ENCODE measurements at regions not wholly inside any gene's neighbourhood (a gene's known extent, or its start where the extent isn't known, plus 50 kb on each side); places are given as distances from the start of the nearest gene placed in this dataset.

DNA sequence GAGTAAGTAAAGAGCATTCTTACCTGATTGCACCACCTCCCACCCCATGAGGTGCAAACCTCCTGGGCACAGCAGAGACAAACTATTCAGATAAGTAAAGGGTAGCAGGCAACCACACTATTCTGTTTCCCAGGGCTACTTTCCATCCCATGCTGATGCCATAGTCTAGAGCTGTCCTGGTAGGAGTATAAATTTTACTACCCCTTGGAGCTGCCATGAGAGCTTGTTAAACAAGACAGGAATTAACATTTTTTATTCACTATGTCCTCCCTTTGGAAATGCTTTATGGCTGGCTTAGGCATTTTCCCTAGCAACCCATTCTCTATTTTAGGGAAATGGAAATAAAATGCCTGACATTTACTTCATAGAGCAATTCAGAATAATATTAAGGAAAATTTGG is 324.6 kb upstream of the USP25 start:
- DNase-seq: no peak

DNA sequence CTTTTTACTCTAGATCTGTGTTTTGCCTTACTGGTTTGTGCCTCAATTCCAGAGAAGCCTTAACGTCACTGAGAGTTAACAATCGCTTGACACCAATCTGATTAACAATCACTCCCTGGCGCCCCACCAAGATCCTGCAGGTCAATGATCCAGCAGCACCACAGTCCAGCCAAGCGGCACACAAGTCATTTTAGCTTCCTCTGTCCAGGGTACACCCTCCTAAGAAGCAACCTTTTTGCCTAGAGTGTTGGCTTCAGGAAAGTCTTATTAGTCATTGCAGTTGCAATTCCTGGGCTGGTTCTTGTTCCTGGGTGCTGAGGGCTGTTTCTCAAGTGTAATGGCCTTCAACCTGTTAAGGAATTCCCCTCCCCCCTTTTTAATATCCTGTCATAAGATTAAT is 323.0 kb upstream of the USP25 start:
- no peak for DNase-seq

DNA sequence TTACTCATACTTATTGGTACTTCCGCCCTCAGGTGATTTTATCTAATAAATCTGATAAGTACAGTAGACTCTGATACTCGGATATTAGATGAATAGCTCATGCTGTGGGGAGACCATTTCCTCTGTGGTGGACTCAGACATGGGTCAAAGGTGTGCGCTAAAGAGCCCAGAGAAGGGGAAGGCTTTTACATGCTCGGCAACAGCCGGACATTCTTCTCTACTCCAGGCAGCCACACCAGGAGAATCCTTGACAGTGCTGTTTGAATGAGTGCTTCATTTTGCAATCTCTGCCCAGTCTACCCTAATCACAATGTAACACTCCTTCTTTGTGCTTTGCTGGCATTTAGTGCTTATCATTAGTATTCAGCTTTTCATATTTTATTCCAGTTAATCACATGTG is 322.2 kb upstream of the USP25 start:
- no peak for DNase-seq

DNA sequence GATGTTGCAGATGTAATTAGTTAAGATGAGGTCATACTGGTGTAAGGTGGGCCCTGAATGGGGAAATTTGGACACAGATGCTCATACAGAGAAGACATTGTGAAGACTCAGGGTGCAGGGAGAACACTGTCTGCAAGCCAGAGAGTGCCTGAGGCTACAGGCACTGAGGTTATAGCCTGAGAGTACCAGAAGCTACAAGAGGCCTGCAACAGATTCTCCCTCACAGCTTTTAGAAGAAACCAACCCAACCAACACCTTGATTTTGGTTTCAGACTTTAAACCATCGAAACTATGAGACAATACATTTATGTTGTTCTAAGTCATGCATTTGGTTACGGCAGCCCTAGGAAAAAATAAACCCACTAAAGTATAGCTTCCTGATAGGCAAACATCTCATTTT is 321.7 kb upstream of the USP25 start:
- no peak for DNase-seq

DNA sequence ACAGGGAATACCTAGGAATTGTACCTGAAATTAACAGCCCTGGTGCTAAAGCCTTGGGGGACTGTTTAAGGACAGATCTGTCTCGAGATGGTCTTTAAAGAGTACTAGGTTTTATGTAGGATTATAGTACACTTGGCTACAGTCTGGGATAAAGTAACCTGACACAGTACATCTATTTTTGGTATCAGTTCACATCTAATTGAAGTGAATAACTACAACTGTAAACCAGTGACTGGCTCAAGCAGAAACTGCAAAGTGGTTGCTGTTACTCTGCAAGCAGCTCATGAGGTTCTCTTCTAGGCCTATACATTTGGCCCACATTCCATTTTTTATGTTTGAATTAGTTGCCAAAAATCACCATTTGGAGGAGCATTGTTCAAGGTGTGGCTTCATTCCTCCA is 320.8 kb upstream of the USP25 start:
- no peak for DNase-seq

DNA sequence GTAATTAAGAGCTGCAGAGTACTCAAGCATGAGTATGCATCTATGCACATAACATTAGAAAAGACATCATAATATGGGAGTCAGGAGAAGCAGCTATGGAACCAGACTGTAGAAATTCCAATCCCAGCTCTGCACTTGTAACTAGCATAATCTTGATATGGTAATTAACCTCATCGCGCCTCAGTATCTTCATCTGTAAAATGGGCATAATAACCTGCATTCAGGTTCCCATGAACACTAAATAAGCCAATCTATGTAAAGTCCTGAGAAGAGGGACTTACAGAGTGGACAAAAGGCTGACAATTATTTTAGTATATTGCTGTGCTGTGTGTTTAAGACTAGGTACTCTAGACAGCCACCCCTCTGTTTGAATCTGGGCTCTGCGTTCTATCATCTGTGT is 318.9 kb upstream of the USP25 start:
- no peak for DNase-seq

DNA sequence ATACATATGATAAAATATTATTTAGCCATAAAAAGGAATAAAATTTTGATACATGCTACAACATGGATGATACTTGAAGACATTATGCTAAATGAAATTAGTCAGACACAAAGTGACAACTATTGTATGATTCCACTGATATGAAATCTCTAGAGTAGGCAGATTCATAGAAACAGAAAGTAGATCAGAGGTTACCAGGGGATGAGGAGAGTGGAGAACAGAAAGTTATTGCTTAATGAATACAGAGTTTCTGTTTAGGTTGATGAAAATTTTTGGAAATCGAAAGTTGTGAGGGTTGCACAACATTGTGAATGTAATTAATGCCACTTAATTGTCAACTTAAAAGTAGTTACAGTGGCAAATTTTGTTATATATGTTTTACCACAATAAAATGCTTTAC is 315.7 kb upstream of the USP25 start:
- no peak for DNase-seq

DNA sequence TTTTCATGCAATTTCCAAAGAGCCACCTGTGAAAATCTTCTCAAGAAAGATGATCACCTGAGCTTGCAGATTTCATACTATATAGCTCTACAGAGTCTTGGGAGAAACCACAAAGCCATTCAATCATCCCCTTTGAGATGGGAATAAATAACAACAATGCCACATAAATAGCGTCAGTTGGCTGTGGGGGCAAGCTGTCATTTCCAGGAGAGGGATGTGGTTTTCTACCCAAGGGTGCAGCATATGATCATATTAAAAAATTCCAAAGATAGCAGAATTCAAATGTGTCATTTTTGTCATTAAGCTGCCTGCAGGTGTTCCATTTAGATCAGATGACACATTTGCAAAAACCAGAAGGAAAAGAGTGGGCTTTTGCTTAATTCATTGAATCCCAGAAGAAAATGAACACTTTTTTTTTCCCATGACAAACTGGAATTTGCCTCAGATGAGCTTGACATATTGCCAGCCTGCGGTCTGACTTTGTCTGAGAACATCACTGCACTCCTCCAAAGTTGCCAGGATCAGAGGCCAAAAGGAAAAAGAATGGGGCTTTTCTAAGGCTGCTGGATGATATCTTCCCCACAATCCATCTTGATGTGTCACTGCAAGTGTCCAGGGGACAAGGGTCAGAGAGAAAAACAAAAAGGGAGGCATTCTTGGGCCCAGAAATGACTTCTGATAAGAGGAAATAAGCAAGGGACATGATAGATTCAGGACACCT is 314.1 kb upstream of the USP25 start:
- no peak for DNase-seq

DNA sequence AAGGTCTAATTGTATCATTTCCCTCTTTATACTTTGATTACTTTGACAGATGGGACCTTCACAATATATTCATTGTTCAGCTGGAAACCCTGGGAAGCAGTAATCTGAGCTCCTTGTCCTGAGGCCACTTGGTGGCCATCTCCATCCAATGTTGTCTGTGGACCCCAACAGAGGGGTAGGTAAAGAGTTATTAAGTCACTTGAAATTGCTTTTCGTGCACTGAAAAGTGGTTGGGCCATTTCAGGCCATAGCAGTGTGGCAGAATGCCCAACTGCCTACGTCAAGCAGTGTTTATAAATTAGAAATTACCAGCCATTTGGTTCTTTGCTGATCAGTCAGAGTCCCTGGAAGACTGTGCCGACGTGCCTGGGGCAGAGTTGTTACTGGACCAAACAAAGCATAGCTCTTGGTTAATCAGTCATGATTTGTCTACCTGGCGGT is 308.3 kb upstream of the USP25 start:
- DNase-seq: no peak

DNA sequence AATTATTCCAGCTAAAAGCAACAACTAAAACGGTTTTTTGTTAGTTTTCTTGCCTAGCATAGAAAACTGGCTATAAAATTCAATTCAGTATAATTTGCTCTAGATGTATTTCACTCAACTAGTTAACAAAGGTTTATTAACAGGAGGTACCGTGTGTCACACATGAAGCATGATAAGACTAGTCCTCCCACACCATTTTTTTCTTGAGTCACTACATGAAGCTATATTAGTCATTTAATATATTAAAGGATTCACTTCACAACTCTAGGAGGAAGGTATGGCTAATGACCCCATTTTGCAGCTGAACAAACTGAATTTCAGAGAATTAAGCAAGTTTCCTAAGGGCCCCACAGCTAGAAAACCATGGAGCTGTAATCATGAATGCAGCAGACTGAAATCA is 307.8 kb upstream of the USP25 start:
- no peak for DNase-seq

DNA sequence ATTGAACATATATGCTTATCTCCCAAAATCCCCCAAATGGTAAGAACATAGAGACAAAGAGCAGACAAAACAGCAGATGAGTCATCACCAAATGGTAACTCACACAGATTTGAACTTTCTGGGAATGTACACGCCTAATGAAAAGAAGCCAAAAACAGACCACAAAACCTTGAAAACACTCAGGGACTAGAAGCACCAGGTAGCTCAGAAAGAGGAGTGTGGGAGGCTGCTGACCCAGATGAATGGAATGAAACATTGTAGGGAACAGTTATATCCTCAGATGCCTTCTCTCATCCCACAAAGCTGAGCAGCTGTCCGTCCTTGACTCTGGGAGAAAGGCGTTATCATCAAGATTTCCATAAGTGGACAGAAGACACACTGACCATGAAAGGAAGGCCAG is 307.0 kb upstream of the USP25 start:
- DNase-seq: no peak

DNA sequence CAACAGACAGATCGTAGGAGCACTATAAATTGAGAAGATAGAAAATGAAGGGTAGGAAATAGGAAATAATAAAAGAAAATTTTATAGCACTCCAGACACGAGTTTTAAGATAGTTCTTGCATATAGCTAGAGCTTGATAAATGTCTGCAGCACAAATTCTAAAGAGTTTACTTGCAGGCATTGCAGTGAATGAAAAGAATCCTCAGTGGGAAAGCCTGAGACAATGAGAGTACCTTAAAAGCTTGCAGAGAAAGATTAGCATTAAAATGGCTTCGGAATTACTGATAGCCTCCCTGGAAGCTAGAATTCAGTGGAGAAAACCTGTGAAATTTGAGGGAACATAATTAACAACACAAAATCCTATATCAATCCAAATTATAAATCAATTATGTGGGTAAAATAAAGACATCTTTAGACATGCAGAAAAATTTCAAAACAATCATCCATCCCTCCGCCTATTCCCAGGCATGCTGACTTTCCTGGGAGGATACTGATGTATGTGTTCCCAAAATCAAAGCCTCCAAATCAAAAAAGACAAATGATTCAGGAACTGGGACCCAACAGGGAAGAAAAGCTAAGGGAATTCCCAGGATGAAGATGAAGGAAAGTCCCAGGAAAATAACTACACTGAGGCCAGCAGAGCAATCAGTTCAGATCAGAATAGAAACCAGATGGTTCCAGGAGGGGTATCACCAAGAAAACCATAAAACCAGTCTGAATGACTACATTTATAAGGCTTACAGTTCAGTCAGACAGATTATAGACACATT is 305.9 kb upstream of the USP25 start:
- no peak for DNase-seq

DNA sequence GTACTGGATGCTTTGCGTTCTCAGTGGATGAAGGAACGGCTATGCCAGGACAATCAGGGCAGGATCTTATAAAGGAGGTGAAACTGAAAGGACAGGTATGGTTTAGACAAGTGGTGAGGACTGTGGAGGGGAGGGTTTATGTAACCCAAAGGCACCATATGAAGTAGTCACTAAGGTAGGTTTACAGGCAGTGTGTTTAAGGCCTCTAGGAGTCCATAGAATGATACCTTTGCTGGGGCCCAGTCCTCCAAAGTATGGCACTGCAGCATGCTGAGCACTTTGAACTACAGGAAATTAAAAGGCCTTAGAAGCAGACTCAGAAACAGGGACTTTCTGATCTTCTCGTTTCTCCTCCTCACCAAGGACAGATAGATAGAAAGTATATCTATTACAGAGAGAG is 304.7 kb upstream of the USP25 start:
- no peak for DNase-seq

DNA sequence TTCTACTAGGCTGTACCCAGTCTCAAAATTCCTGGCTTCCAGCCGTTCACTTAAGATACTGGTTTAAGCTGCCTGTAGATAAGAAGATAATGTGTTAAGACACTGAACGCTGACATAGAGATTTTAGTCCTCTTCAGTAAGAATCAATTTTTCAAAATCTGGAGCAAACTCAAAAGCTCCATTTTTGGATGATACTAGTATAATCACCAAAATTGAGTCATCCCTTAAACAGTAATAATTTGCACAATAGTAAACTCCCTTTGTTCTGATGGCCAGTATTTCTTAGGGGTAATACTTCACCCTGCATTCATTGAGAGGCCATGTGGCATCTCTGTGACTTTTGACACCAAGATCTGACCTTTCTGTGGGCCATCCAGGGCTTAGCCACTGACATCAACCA is 299.8 kb upstream of the USP25 start:
- no peak for DNase-seq

DNA sequence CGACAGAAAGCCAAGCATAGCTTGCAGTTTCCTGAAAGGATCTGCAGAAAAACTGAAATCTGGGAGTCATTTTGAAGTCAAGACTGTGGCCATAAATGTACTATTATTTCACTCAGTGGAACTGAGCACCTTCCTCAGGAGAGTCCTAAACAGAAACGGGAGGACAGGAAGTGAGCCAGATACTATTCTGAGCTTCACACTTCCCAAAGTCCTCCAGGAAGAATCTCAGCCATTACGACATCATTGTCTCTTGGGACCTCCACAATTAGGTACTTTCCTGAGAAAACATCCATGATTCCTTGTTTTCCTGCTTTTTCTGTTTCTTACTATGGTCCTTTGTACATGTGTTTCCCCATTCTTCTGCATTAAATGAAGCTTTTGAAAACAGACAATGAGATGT is 299.2 kb upstream of the USP25 start:
- no peak for DNase-seq

DNA sequence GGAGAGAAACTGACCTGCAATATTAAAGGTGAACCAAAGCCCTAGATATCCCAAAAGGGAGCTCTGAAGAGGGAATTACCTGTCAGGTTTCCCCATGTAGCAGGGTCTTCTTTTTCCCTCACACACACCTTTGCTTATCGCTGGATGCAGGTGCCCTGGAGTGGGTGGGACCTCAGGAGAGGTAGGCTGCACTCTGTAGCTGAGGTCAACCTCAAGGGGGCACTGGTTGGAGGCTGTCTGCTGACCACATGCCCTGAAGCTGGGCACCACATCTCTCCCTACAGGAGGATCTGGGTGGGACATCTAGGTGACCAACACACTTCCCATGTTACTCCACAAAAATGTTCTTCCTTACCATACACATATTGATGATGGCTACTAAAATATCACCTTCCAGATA is 298.7 kb upstream of the USP25 start:
- no peak for DNase-seq

DNA sequence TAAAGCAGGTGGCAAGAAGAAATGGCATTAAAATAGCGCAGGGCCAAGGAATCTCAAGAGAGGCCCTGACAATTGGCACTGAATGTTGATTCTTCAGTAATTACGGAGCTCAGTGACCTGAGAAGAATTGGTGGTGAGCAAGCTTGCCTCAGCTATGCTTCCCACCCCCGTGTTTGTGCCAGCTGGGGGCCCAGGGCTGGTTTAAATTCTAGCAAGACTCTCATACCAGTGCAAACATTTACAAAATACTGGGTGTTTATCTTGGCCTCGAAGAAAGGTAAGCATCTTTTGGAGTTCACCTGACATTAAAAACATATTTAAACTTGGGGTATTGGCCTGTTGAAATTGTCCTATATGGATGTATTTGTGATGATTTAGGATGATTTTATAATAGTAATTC is 296.7 kb upstream of the USP25 start:
- no peak for DNase-seq

DNA sequence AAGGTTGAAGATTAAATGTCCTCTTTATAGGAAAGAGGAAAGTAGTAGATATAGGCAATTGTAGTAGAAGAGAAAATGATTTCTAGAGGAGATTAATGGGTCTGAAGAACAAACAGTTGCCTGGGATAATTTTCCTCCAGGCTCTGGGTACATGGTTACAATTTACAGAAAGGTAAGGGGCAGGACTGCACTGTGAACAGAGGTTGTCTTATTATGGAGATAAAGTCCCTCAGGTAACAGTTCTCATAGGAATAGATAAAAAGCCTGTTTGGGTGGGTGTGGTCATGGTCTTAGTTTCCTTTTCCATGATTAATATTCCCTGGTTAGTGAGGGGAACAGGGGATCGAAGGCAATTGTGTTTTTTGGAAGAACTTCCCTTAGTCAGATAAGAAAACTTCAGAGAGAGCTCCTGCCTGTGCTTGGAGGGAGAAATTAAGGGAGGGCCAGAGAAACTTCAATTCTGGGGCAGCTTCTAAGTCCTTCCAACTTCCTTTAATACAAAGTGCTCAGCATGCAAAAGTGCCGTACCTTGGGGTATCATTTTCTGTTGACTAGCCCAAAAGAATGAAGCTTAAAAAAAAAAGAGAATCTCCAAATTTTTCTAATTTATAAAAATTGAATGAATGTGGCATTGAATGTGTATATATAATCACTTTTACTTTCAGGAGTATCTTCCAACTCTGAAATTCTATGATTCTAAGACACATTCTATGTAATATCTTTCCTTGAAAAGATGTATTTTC is 295.4 kb upstream of the USP25 start:
- no peak for DNase-seq

DNA sequence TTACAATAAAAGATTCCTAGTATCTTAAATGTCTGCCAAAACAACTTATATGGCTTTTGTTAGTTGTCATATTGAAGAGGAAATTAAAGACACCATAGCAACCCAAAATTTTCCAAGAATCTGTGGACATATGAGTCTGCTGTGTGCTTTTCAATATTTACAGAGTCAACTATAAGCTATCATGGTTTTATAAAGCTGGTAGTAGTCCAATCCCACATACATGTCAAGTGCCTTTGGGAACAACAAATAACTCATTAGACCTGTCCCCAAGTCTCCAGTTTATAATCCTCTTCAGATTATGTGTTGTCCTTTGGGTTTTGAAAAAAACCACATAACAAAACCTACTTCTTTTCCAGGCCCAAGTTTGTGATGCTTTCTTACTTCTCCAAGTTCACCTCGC is 293.8 kb upstream of the USP25 start:
- no peak for DNase-seq

DNA sequence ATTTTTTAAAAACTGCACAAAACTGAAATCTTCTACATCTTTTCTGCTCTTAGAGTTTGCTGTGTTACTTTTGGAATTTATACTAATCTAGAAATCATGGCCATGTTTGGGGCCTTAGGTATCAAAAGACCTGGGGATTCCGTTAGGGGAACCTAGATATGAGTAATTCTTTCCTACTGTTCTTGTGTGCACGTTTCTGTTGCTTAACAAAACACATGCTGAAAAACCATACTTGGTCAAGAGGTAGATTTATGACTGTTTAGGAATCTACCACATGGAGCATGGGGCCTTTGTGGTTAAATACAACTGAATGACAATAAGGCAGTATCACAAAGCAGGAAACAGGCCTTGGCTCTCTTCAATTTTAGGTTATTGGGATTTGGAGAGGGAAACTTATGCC is 291.9 kb upstream of the USP25 start:
- no peak for DNase-seq

DNA sequence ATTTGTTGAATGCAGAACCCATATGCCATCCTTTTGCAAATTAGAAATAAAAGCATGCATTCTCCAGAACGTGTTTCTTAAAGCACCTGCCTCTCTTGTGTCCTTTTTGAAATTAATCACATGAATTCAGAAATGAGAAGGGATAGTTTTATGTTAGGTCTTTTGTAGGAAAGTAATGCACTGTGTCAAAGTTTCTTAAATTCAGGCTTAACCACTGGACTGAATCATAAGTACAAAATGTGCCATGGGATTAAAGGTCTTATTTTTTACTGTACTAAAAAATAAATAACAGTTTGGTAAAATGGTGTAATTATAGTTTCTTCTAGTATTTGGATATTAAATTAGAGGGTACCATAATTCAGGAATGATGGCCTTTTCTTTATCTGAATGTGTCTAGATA is 290.1 kb upstream of the USP25 start:
- no peak for DNase-seq

DNA sequence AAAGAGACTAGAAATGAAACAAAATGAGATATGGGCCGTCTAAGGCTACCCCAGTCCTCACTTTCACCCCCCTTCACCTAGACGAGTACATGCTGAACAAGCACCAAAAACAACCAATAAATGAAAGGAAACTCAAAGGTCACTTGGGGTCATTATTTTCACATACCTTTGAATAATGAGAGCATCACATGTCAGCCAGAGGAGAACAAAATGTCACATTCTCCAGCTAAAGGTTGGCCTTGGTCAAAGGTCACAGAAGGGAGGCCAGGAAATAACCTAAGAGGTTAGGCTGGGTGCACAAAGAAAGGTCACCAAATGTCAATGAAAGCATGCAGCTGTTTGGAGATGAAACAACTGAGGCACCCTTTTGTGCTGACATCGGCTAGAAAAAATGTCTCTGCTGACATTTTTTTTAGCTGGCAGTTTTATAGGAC is 288.7 kb upstream of the USP25 start:
- no peak for DNase-seq

DNA sequence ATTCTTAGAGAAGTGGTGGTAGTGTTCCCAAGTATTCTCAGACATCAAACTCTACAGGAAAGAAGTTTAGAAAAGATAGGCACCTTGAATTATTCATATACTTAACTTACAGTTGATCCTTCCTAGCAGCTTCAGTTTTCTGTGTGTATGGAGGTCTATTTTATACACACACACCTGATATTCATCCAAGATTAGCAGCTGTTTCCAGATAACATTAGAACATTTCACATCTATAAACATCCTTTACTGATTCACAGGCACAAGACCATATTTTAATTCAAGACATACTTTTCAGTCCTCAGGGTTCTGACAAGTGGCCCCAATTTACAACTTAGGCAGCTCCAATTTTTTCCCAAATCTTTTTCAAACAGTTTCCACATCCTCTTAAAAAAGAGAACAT is 287.8 kb upstream of the USP25 start:
- no peak for DNase-seq
